Left colon (tissue), 2 donors: ENCODE measurements at regions not wholly inside any gene's neighbourhood (a gene's known extent, or its start where the extent isn't known, plus 50 kb on each side); places are given as distances from the start of the nearest gene placed in this dataset.
A peak's percentile ranks its signal among the peaks of the same experiment; 100 is the strongest.
"Not testable (repeated sequence)": the region's sequence is repeated elsewhere in the genome, so short reads cannot be mapped to it uniquely, and the experiment has no call there.

Source experiments
- ATAC-seq: fragments of 200-7000 bp; cut with Tn5 transposase; one replicate; pipeline ENCODE4 v1.9.1; 2020; ENCODE audit warnings: mild to moderate bottlenecking, moderate library complexity
- DNase-seq, 2 donors: peaks; one replicate each; pipeline ENCODE4 v3.0.0-alpha.2; 2020
- intact Hi-C, 2 donors: fragments of 100-400 bp; cut with DNase I in 1 of 2; cut with micrococcal nuclease in 1 of 2; formaldehyde crosslinking; loops; one replicate each; pipeline versions ENCODE4 v1.11.2 to v1.14.0; 2022; cut with DNase I, micrococcal nuclease
- donor health status: DM: no; HTN: no; CAD: no.
- donor health status: DM: yes; HTN: yes; CAD: no.

- ATAC-seq = no peak
- DNase-seq = no peak
- intact Hi-C loops = no loop called here
These were observed 124.2 kb upstream of the ZNF746 start for GRCh38 chr7:149621776-149622175.

GRCh38 chr7:149620961-149621360 lies 123.4 kb upstream of the ZNF746 start:
- DNase-seq (no peak), ATAC-seq (no peak)
- intact Hi-C loops = no loop called here

GRCh38 chr7:149616898-149617297 lies 119.3 kb upstream of the ZNF746 start:
- ATAC-seq (no peak), DNase-seq (no peak)
- intact Hi-C loops = no loop called here

GRCh38 chr7:149615690-149616270 lies 118.2 kb upstream of the ZNF746 start:
- ATAC-seq = no peak
- intact Hi-C loops = no loop called here

DNA sequence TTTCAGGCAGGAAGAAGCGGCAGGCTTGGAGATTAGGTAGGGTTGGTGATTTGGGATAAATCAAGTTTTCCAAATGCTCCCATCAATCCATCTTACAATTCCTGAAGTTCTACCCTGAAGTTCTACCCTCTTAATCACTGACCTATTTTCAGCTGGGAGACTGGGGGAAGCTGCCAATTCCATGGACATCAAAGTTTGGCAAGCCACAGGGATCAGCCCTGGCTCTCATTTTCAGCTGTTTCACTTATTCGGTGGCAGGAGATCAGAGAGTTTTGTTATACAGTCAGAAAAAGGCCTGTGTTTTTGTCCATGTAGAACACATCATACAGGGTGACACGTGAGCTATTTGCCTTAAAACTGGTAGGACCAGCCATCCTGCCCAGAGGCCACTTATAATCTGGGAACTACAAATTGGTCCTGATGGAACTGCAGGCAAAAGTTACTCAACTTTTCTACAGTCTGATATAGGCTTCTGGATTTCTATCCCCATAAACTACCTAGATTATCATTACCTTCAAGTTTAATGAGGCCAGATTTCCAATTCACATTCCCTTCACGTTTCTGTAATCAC lies 112.9 kb upstream of the ZNF746 start:
- no peak for ATAC-seq
- no peak for DNase-seq
- intact Hi-C loops = no loop called here

More at GRCh38 chr7:149615690-149616270, 118.2 kb upstream of the ZNF746 start:
- DNase-seq = no peak

- ATAC-seq = no peak
- no peak for DNase-seq
- intact Hi-C loops = no loop called here
These were observed 110.6 kb upstream of the ZNF746 start for GRCh38 chr7:149608168-149608567.

- no peak for ATAC-seq
- DNase-seq = no peak
- intact Hi-C loops = no loop called here
These were observed 110.1 kb upstream of the ZNF746 start for GRCh38 chr7:149607683-149608082.

GRCh38 chr7:149606826-149607225 lies 109.2 kb upstream of the ZNF746 start:
- ATAC-seq (no peak), DNase-seq (no peak)
- intact Hi-C loops = no loop called here

- ATAC-seq (no peak), DNase-seq (no peak)
- intact Hi-C loops = no loop called here
These were observed 108.1 kb upstream of the ZNF746 start for GRCh38 chr7:149605696-149606095.

DNA sequence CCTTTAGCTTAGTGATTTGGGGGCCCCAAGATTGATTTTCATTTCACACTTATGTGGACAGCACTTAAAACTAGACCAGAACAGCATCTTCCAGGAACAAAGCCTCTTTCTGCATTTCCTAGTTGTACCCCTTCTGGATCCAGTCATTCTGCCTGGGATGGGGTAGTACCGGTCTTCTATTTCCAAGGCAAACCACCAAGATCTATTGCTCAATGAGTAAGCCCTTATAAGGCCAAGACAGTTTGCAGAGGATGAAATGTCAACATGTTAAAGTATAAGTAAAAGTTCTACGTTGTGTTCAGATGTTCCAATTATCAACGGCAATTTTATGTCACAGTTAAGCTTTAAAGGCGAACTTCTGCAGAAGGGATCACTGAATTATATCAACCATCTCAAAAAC lies 106.9 kb upstream of the ZNF746 start:
- ATAC-seq = no peak
- intact Hi-C loops = no loop called here
- DNase-seq = no peak

DNA sequence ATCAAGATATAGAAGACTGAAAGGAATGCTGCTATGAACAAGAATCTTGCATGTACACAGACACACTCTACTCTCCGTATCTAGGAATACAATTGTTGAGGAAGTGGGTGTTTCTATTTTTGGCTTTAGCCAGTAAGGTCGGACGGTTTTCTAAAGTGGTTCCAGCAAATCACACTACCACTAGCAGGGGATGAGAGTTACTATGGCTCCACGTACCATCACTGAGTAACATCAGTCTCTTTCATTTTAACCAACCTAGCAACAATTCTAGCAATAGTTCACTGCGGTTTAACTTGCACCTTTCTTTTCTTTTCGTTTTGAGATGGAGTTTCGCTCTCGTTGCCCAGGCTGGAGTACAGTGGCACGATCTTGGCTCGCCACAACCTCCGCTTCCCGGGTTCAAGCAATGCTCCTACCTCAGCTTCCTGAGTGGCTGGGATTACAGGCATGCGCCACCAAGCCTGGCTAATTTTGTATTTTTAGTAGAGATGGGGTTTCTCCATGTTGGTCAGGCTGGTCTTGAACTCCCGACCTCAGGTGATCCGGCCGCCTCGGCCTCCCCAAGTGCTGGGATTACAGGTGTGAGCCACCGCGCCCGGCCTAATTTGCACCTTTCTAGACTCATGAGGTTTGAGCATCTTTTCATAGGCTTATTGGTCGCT lies 103.2 kb upstream of the ZNF746 start:
- DNase-seq, intact Hi-C loops, ATAC-seq: not testable (repeated sequence)

DNA sequence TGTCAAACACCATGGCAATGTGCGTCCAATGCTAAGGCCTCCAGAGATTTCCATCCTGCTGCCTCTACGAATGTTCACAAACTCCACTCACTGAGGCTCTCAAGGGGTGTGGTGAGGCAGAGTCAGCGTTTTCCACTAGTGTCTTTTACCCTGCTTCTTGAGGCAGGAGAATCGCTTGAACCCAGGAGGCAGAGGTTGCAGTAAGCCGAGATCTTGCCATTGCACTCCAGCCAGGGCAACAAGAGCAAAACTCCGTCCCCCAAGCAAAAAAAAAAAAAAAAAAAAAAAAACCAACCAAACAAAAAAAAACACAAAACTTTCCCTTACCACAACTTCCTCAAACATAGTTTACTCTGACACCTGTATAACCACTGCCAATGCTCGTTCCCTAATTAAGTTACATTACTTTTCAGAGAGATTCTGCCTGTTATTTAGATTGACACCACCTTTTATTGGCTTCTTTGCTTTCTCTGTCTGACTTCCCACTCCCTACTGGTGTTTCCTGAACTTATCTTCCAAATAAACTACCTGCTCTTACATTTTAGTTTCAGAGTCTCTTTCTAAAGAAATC lies 102.1 kb upstream of the ZNF746 start:
- DNase-seq = no peak
- intact Hi-C loops = no loop called here
- ATAC-seq = no peak

GRCh38 chr7:149598721-149599308 lies 101.2 kb upstream of the ZNF746 start:
- intact Hi-C loops = no loop called here
- DNase-seq (no peak), ATAC-seq (peak; percentile 74)

DNA sequence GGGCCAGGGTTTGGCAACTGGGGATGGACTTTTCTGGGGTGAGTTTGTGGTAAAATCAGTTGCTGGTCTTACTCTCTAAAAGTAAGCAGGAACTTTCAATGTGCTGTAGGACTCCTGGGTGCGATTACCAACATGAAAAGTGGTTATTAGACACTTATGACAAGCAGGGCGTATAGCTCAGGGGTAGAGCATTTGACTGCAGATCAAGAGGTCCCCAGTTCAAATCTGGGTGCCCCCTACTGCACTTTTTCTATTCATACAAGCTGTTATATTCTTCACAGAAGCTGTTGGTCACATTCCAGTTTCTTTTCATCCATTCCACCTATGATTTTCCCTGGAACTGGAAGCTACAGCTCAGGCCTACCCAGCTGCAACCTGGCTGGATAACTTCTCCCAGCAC lies 100.2 kb upstream of the ZNF746 start:
- intact Hi-C loops, ATAC-seq, DNase-seq: not testable (repeated sequence)

- DNase-seq (no peak), ATAC-seq (no peak)
- intact Hi-C loops = no loop called here
These were observed 97.9 kb upstream of the ZNF746 start for GRCh38 chr7:149595541-149595940.

- no peak for ATAC-seq
- intact Hi-C loops = no loop called here
- DNase-seq = no peak
These were observed 97.5 kb upstream of the ZNF746 start for GRCh38 chr7:149595078-149595477.

DNA sequence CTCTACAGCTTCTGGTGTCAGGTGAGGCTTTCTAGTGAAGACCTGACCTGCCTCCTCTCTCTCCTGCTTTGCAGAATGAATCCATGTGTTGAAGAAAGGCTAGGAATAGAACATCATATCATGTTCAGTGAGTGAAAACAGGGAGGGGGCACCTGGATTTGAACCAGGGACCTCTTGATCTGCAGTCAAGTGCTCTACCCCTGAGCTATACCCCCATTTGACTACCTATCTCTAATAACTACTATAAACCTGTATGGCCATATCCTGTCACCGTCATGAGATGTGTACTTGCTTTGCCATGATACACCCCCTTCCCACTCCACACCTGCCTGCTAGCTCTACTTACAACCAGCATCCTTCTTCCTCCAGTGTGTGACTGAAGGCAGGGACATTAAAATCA lies 91.3 kb upstream of the ZNF746 start:
- intact Hi-C loops = no loop called here
- ATAC-seq = no peak
- no peak for DNase-seq

DNA sequence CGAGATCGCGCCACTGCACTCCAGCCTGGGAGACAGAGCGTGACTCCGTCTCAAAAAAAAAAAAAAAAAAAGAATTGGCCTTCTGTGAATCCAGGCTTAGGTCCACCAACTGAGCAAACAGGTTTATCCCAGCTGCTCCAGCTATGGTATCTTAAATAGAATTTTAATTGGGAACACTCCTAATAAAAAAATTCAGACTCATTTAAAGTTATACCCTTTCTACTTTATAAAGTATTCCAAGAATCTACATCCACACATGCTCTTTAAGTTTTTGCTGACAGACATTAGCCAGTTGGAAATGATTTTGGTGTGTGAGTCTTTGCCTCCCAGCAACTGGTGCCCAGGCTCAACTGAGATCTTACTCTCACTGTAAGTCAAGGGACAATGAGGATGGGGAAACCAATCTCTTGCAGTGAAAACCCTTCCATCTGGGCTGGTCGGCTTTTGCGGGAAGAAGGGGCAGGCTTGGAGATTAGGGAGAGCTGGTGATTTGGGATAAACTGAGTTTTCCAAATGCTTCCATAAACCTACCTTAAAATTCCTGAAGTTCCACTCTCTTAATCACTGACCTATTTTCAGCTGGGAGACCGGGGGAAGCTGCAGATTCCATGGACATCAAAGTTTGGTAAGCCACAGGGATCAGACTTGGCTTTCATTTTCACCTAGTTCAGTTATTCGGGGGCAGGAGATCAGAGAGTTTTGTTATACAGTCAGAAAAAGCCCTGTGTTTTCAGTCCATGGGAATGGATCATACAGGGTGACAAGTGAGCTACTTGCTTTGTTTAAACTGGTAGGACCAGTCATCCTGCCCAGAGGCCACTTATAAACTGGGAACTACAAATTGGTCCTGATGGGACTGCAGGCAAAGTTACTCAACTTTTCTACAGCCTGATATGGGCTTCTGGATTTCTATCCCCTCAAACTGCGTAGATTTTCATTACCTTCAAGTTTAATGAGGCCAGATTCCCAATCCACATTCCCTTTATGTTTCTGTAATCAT lies 89.3 kb upstream of the ZNF746 start:
- intact Hi-C loops = no loop called here
- ATAC-seq (no peak), DNase-seq (no peak)

- DNase-seq (no peak), ATAC-seq (no peak)
- intact Hi-C loops = no loop called here
These were observed 86.9 kb upstream of the ZNF746 start for GRCh38 chr7:149584530-149584929.
